PC-9 (cell line): ENCODE measurements at regions not wholly inside any gene's neighbourhood (a gene's known extent, or its start where the extent isn't known, plus 50 kb on each side); places are given as distances from the start of the nearest gene placed in this dataset.

Experiments used
- BruUV-seq: library from RNA; stranded (reverse); fragments of 400-500 nt; replicated peaks from 2 replicates; lab custom pipeline; 2021; lab: Mats Ljungman, UMichigan
- CTCF ChIA-PET: fragments of 300-600 bp; sonication (Branson Sonifier 250); formaldehyde crosslinking; loops from one replicate; lab custom pipeline; 2022; ENCODE audit warnings: antibody characterized with exemption; lab: Charles Lee
- POLR2A ChIA-PET: fragments of 300-600 bp; sonication (Branson Sonifier 250); formaldehyde crosslinking; loops from one replicate; lab custom pipeline; 2022; ENCODE audit warnings: antibody characterized with exemption; ENCODE audit not compliant: unreplicated experiment; lab: Charles Lee
- DNase-seq, 2 experiments: peaks; one replicate each; pipeline versions ENCODE4 v3.0.0 to v3.0.0-alpha.2; 2015 to 2022; ENCODE audit warnings: mixed read lengths in 1 of 2
- H2AFZ ChIP-seq: fragments of 200-600 bp; sonication (generic); 2 replicates; pipeline ENCODE4 v1.8.1; 2017; ENCODE audit warnings: antibody characterized with exemption
- H3F3A ChIP-seq: fragments of 200-600 bp; sonication (generic); 2 replicates; pipeline ENCODE4 v1.8.1; 2017; ENCODE audit warnings: antibody characterized with exemption, mild to moderate bottlenecking, low read depth; ENCODE audit not compliant: insufficient read depth
- H3K27ac ChIP-seq: fragments of 200-600 bp; sonication (generic); 2 replicates; pipeline ENCODE4 v1.6.1; 2016; ENCODE audit warnings: mixed run types
- H3K27me3 ChIP-seq: fragments of 200-600 bp; sonication (generic); 2 replicates; pipeline ENCODE4 v1.6.1; 2016; ENCODE audit warnings: low read depth, mixed run types; ENCODE audit not compliant: insufficient read depth
- H3K36me3 ChIP-seq: fragments of 200-600 bp; sonication (generic); 2 replicates; pipeline ENCODE4 v1.6.1; 2016; ENCODE audit warnings: low read depth, mixed run types
- H3K4me1 ChIP-seq: fragments of 200-600 bp; sonication (generic); replicated peaks from 2 replicates; pipeline ENCODE4 v1.6.1; 2016; ENCODE audit warnings: mixed run types; ENCODE audit not compliant: insufficient read depth
- H3K4me2 ChIP-seq: fragments of 200-600 bp; sonication (generic); 2 replicates; pipeline ENCODE4 v1.6.1; 2017; ENCODE audit warnings: mixed run types
- H3K4me3 ChIP-seq: fragments of 200-600 bp; sonication (generic); 2 replicates; pipeline ENCODE4 v1.6.1; 2016; ENCODE audit warnings: mixed run types
- H3K79me2 ChIP-seq: fragments of 200-600 bp; sonication (generic); 2 replicates; pipeline ENCODE4 v1.6.1; 2017; ENCODE audit warnings: low read depth, mixed run types
- H3K9me2 ChIP-seq: fragments of 200-600 bp; sonication (generic); 2 replicates; pipeline ENCODE4 v1.8.1; 2017; ENCODE audit warnings: mild to moderate bottlenecking; ENCODE audit not compliant: insufficient read depth
- H3K9me3 ChIP-seq: fragments of 200-600 bp; sonication (generic); 2 replicates; pipeline ENCODE4 v1.8.1; 2016; ENCODE audit warnings: low read depth; ENCODE audit not compliant: insufficient read depth
- H4K20me1 ChIP-seq: fragments of 200-600 bp; sonication (generic); 2 replicates; pipeline ENCODE4 v1.8.1; 2017; ENCODE audit not compliant: insufficient read depth
- CTCF ChIP-seq: fragments of 200-600 bp; sonication (generic); conservative IDR thresholded peaks from 2 replicates; pipeline ENCODE4 v1.6.1; 2017; ENCODE audit warnings: mixed run types, antibody characterized with exemption, mild to moderate bottlenecking, moderate library complexity
- EZH2 ChIP-seq: fragments of 200-600 bp; sonication (generic); IDR thresholded peaks from 2 replicates; pipeline ENCODE4 v1.8.0; 2017; ENCODE audit warnings: antibody characterized with exemption, low read depth
- intact Hi-C: fragments of 100-400 bp; cut with micrococcal nuclease; formaldehyde crosslinking; loops from one replicate; pipeline ENCODE4 v1.10.0; 2022; ENCODE audit not compliant: unreplicated experiment

GRCh38 chr16:26648851-26649250, 417.9 kb upstream of the C16orf82 start:
- TF ChIP-seq CTCF, result no peak
- no peak for TF ChIP-seq EZH2
- peaks cover 6% of the 10 kb centered on the region; the same call in 1 of the 2 replicates for H3K27me3 ChIP-seq
- H4K20me1 ChIP-seq, result no peaks in the 10 kb centered on the region
- no peak overlapping the region for H3K27ac ChIP-seq
- no peaks in the 10 kb centered on the region for H3K9me3 ChIP-seq
- intact Hi-C loops, result no loop called here
- H3K36me3 ChIP-seq, result no peaks in the 10 kb centered on the region
- no peaks in the 10 kb centered on the region for H3K79me2 ChIP-seq
- POLR2A ChIA-PET, result no interaction called here
- no TSS peak for BruUV-seq
- H3K9me2 ChIP-seq, result no peaks in the 10 kb centered on the region
- H2AFZ ChIP-seq, result no peak overlapping the region
- no peak overlapping the region for H3K4me3 ChIP-seq
- no peaks in the 10 kb centered on the region for H3K4me1 ChIP-seq
- CTCF ChIA-PET, result no interaction called here
- H3K4me2 ChIP-seq, result no peak overlapping the region
- no peak for DNase-seq
- no peaks in the 10 kb centered on the region for H3F3A ChIP-seq

GRCh38 chr16:26649381-26650045, 417.2 kb upstream of the C16orf82 start:
- no peaks in the 10 kb centered on the region for H3K79me2 ChIP-seq
- no peak for DNase-seq
- no peaks in the 10 kb centered on the region for H3F3A ChIP-seq
- H2AFZ ChIP-seq, result no peak overlapping the region
- H3K27me3 ChIP-seq, result peaks cover 12% of the 10 kb centered on the region; the same call in 1 of the 2 replicates
- no peaks in the 10 kb centered on the region for H3K9me2 ChIP-seq
- H3K4me1 ChIP-seq, result no peaks in the 10 kb centered on the region
- intact Hi-C loops, result no loop called here
- H3K4me3 ChIP-seq, result no peak overlapping the region
- CTCF ChIA-PET, result no interaction called here
- H4K20me1 ChIP-seq, result no peaks in the 10 kb centered on the region
- no peak overlapping the region for H3K4me2 ChIP-seq
- no peaks in the 10 kb centered on the region for H3K36me3 ChIP-seq
- no peaks in the 10 kb centered on the region for H3K9me3 ChIP-seq
- H3K27ac ChIP-seq, result no peak overlapping the region
- TF ChIP-seq CTCF (no peak), EZH2 (no peak)
- POLR2A ChIA-PET, result no interaction called here
- BruUV-seq, result no TSS peak

GRCh38 chr16:26651464-26651863, 415.3 kb upstream of the C16orf82 start:
- POLR2A ChIA-PET, result no interaction called here
- Histone ChIP-seq H3K36me3 (no peaks in the 10 kb centered on the region), H3K9me3 (no peaks in the 10 kb centered on the region)

More at GRCh38 chr16:26651464-26651863, 415.3 kb upstream of the C16orf82 start:
- DNase-seq, result no peak
- Histone ChIP-seq H3K4me2 (no peak overlapping the region), H3F3A (no peaks in the 10 kb centered on the region), H3K79me2 (no peaks in the 10 kb centered on the region), H3K4me1 (no peaks in the 10 kb centered on the region), H4K20me1 (no peaks in the 10 kb centered on the region), H2AFZ (no peak overlapping the region), H3K9me2 (no peaks in the 10 kb centered on the region), H3K4me3 (no peak overlapping the region), H3K27ac (no peak overlapping the region), H3K27me3 (peaks cover 12% of the 10 kb centered on the region; the same call in 1 of the 2 replicates)
- CTCF ChIA-PET, result no interaction called here
- BruUV-seq, result no TSS peak
- intact Hi-C loops, result no loop called here
- TF ChIP-seq EZH2 (no peak), CTCF (no peak)
